Osteoblast (primary cell): ENCODE measurements at regions not wholly inside any gene's neighbourhood (a gene's known extent, or its start where the extent isn't known, plus 50 kb on each side); places are given as distances from the start of the nearest gene placed in this dataset.

ENCODE experiments used
- DNase-seq: peaks from one replicate; pipeline ENCODE4 v3.0.0; 2011; ENCODE audit warnings: low spot score, mixed read lengths; ENCODE audit not compliant: insufficient read length; ENCODE audit errors: missing footprints
- H2AFZ ChIP-seq: 2 replicates; pipeline ENCODE4 v1.6.0; 2011; ENCODE audit warnings: mild to moderate bottlenecking, low read length
- H3K27ac ChIP-seq: 2 replicates; pipeline ENCODE4 v1.5.1; 2011; ENCODE audit warnings: mild to moderate bottlenecking, low read depth, low read length, moderate library complexity
- H3K27me3 ChIP-seq: 2 replicates; pipeline ENCODE4 v1.6.0; 2012; ENCODE audit warnings: mild to moderate bottlenecking, control low read depth, inconsistent platforms, low read length, moderate library complexity; ENCODE audit not compliant: insufficient read depth
- H3K36me3 ChIP-seq: 2 replicates; pipeline ENCODE4 v1.5.1; 2011; ENCODE audit warnings: mild to moderate bottlenecking, low read length, control low read depth, moderate library complexity; ENCODE audit not compliant: insufficient read depth
- H3K4me1 ChIP-seq: 2 replicates; pipeline ENCODE4 v1.5.1; 2011; ENCODE audit warnings: mild to moderate bottlenecking, low read length, control low read depth, moderate library complexity; ENCODE audit not compliant: insufficient read depth
- H3K4me2 ChIP-seq: 2 replicates; pipeline ENCODE4 v1.6.0; 2011; ENCODE audit warnings: mild to moderate bottlenecking, low read length; ENCODE audit not compliant: insufficient read depth
- H3K4me3 ChIP-seq: fragments of 200-600 bp; sonication (generic); 3 replicates; pipeline ENCODE4 v1.5.1; 2012; ENCODE audit warnings: mild to moderate bottlenecking, low read length, inconsistent platforms; ENCODE audit not compliant: insufficient read depth
- H3K79me2 ChIP-seq: 2 replicates; pipeline ENCODE4 v1.6.0; 2012; ENCODE audit warnings: mild to moderate bottlenecking, low read length, control low read depth, inconsistent platforms; ENCODE audit not compliant: insufficient read depth
- H3K9me3 ChIP-seq: 2 replicates; pipeline ENCODE4 v1.5.1; 2011; ENCODE audit warnings: low read depth, low read length, control low read depth
- H4K20me1 ChIP-seq: 2 replicates; pipeline ENCODE4 v1.6.0; 2012; ENCODE audit warnings: mild to moderate bottlenecking, low read length, control low read depth; ENCODE audit not compliant: insufficient read depth
- CTCF ChIP-seq: IDR thresholded peaks from 2 replicates; pipeline ENCODE4 v1.5.1; 2011; ENCODE audit warnings: mild to moderate bottlenecking, low read depth, low read length, moderate library complexity; ENCODE audit errors: extremely low read depth

DNA sequence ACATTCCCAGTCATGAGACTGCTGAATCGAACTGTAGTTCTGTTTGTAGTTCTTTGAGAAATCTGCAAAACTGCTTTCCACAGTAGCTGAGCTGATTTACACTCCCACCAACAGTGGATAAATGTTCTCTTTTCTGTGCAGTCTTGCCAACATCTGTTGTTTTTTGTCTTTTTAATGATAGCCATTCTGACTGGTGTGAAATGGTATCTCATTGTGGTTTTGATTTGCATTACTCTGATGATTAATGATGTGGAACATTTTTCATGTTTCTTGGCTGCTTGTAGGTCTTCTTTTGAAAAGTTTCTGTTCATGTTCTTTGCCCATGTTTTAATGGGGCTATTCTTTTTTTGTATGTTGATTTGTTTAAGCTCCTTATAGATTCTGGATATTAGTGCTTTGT, 187.3 kb upstream of the TLE4 start:
- H3K79me2 ChIP-seq = no peaks in the 10 kb centered on the region
- H4K20me1 ChIP-seq = no peaks in the 10 kb centered on the region
- no peak for DNase-seq
- H2AFZ ChIP-seq = no peak overlapping the region
- H3K4me2 ChIP-seq = no peak overlapping the region
- H3K9me3 ChIP-seq = peaks cover 2% of the 10 kb centered on the region
- no peak for TF ChIP-seq CTCF
- H3K36me3 ChIP-seq = no peaks in the 10 kb centered on the region
- no peak overlapping the region for H3K27ac ChIP-seq
- H3K4me3 ChIP-seq = no peak overlapping the region
- H3K4me1 ChIP-seq = no peaks in the 10 kb centered on the region
- no peaks in the 10 kb centered on the region for H3K27me3 ChIP-seq

DNA sequence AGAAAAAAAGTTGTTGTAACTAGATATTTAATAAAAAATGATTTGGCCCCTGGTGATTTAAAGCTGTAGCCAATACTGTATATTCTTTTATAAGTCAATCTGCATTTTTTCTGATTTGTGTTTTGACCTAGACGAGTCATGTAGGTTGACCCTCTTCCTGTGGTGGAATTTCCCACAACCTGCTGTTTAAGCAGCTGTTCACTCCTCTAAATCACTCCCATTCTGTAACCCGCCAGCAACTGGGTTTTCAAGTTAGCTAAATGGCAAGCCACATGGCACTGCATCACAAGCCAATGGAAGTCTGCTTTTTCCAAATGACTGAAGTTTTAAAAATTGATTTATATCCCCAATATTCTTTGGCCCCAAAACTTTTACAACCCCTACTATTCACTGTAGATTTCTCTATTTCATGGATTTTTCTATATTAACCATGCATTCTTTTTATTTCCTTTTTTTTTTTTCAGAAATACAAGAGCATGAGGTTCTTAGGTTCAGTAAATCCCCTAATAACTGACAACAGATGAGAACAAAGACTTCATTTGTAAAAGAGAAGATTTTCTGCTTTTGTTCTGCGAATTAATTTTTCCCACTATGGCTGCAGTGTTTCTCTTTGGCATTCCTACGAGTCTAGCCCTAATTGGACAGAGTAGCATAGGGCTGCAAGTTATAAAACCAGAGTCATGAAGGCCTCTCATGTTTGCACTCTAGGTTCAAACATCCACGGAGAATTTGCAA, 184.5 kb upstream of the TLE4 start:
- no peak overlapping the region for H2AFZ ChIP-seq
- no peak overlapping the region for H3K4me2 ChIP-seq
- H3K36me3 ChIP-seq = no peaks in the 10 kb centered on the region
- no peaks in the 10 kb centered on the region for H3K27me3 ChIP-seq
- H3K27ac ChIP-seq = no peak overlapping the region
- H3K4me3 ChIP-seq = no peak overlapping the region
- TF ChIP-seq CTCF = no peak
- no peaks in the 10 kb centered on the region for H3K9me3 ChIP-seq
- no peaks in the 10 kb centered on the region for H4K20me1 ChIP-seq
- H3K4me1 ChIP-seq = no peaks in the 10 kb centered on the region
- no peaks in the 10 kb centered on the region for H3K79me2 ChIP-seq
- DNase-seq = no peak

DNA sequence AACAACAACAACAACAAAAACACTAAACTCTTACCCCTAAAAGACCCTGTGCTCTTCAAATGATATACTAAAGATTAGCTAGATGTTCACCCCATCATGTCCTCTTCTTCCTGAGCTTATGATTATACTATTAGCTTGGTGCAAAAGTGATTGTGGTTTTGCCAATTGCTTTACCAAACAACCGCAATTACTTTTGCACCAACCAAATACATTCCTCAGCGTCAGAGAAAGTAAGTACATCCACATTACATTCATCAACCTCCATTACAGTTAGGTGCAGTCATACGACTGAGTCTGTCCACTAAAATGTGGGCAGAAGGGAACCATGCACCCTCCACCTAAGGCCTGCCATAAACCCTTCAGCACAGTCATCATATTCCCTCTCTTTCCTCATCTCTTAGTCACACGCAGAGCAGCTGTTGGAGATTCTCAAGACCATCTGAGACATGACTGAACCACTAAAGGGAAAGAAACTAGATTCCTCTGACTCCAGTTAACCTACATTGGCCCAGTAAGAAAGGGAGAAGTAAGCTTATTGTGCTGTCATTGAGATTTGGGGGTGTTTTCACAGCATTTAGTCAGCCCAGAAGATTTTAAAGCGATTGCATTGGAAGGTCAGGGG, 181.6 kb upstream of the TLE4 start:
- H3K36me3 ChIP-seq = no peaks in the 10 kb centered on the region
- no peak overlapping the region for H3K27ac ChIP-seq
- H3K79me2 ChIP-seq = no peaks in the 10 kb centered on the region
- H3K27me3 ChIP-seq = no peaks in the 10 kb centered on the region
- TF ChIP-seq CTCF = no peak
- no peaks in the 10 kb centered on the region for H4K20me1 ChIP-seq
- H3K9me3 ChIP-seq = no peaks in the 10 kb centered on the region
- H2AFZ ChIP-seq = no peak overlapping the region
- no peak overlapping the region for H3K4me2 ChIP-seq
- peak; percentile 17 for DNase-seq
- no peak overlapping the region for H3K4me3 ChIP-seq
- no peaks in the 10 kb centered on the region for H3K4me1 ChIP-seq

DNA sequence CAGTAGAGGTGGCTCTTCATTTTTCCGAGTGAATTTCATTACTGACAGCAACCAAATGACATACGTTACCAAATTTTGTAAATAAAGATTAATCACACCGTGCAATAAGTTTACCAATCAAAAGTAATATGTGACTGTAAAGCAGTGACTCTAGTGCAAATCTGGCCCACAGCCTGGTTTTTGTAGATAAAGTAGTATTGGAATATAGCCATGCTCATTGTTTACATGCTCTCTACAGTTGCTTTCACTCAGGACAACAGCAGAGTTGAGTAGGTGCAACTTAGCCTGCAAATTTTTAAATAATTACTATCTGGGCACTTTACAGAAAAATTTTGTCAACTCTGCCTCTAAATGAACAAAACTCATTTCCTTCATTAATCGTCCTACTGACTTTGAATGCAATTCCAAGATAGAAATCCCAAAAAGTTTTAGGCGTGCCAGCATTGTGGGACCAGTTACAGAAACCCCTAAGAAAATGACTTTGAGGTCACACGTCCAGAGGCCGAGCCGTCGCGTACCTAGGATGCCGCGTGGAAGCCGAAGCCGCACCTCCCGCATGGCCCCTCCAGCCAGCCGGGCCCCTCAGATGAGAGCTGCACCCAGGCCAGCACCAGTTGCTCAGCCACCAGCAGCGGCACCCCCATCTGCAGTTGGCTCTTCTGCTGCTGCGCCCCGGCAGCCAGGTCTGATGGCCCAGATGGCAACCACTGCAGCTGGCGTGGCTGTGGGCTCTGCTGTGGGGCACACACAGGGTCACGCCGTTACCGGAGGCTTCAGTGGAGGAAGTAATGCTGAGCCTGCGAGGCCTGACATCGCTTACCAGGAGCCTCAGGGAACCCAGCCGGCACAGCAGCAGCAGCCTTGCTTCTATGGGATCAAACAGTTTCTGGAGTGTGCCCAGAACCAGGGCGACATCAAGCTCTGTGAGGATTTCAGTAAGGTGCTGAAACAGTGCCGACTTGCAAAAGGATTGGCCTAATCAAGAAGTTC, 180.7 kb upstream of the TLE4 start:
- Histone ChIP-seq H3K27me3 (no peaks in the 10 kb centered on the region), H2AFZ (no peak overlapping the region)

More for the DNA sequence above, 180.7 kb upstream of the TLE4 start:
- Histone ChIP-seq H3K9me3 (no peaks in the 10 kb centered on the region), H3K27ac (no peak overlapping the region), H3K79me2 (no peaks in the 10 kb centered on the region), H3K4me3 (no peak overlapping the region), H4K20me1 (no peaks in the 10 kb centered on the region), H3K36me3 (no peaks in the 10 kb centered on the region), H3K4me1 (no peaks in the 10 kb centered on the region), H3K4me2 (no peak overlapping the region)
- no peak for TF ChIP-seq CTCF
- DNase-seq = no peak
